ENCODE measurements at regions not wholly inside any gene's neighbourhood (a gene's known extent, or its start where the extent isn't known, plus 50 kb on each side); places are given as distances from the start of the nearest gene placed in this dataset.
"Not testable (repeated sequence)": the region's sequence is repeated elsewhere in the genome, so short reads cannot be mapped to it uniquely, and the experiment has no call there.

DNA sequence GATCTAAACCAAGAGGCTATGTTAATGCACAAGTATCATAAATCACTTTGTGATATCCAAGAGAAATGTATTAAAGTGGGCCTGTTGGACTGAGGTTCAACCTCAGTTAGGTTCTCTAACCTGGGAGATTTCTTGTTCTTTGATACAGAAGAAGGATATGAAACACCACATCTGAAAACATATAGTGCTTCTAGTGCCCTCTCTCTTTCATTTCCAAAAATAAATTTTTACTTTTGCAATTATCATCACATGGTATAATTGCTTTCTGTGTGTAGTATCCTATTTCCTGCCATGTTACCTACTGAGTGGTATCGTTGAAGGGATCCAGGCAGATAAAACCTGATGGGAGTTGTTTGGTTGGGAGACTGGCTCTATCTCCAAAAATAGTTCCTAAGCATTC is 264.9 kb downstream of the CCER1 start:
- DNase-seq (ENCODE audit: low read depth): no peak

DNA sequence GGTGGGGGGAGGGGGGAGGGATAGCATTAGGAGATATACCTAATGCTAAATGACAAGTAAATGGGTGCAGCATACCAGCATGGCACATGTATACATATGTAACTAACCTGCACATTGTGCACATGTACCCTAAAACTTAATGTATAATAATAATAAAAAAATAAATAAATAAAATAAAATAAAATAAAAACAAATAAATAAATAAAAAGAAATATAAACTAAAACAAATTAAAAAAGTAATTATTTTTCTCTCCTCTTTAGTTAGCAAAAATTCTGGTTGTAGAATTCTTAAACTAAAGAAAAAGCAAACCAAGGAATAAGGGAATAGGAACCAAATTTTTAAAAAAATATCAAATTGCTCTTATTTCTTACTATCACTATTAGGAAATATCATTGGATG is 267.3 kb downstream of the CCER1 start:
- not testable (repeated sequence) for DNase-seq (ENCODE audit: low read depth)

DNA sequence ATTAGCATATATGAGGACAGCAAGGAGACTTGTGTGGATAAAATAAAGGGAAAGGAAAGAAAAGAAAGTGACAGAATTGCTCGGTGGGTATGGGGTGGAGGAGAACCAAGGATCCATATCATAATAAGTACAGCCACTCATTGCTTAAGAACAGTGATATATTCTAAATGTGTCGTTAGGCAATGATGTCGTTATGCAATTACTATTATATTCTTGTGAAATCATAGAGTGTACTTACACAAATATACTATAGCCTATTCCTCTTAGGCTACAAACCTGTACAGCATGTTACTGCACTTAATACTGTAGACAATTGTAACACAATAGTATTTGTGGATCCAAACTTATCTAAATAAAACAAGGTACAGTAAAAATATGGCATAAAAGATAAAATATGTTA is 271.1 kb downstream of the CCER1 start:
- DNase-seq (ENCODE audit: low read depth): no peak

DNA sequence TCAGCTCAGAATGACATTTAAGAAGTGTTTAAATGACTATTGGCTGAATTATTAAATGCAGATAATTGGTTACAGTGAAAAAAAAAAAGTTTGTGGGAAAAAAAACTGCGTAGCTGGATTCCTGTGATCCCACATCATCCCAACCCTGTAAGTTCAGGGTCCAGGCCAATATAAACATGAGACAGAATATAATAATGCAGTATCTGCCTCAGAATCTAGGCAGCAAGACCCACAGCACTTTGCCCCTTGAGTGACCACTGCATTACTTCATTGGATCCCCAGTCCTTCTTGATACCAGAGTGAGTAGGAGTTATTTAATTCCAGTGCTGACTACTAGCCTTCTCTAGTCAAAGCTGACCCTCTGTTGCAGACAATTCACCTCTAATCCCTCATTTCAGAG is 272.6 kb downstream of the CCER1 start:
- no peak for DNase-seq (ENCODE audit: low read depth)

DNA sequence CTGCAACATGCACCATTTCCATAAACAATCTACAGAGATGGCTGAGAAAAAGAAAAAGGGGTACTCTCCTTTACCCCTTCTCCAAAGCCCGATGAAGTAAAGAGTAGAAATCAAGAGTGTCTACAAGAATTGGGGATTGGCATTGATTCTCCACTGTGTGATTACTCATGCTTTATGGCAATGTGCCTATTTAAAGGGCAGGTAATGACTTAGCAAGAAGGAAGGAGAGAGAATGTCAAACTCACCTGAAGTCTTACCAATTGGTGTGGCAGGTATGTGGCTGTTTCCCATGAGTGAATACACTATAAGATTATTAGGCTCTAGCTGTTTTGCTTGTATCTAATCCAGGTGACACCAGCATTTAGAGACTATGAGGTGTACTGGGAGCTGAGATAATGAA is 275.3 kb downstream of the CCER1 start:
- no peak for DNase-seq (ENCODE audit: low read depth)

DNA sequence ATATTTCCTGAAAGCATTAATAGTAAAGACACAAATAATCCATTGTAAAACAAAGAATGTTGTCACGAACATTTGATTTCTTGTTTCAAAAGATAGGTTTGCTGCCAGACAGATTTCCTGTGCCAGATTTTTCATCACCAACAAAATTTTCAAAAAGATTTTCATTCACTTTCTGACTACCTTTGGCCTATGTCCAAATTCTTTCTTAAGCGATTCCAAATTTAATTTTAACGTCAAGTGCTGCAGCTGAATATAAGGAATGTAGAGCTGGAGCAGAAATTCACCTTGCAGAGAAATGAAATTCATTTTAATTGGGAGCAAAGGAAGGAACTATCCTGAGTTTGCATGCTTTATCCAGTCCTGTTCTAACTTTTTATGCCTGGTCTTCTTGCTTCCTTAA is 277.4 kb downstream of the CCER1 start:
- DNase-seq (ENCODE audit: low read depth): no peak

DNA sequence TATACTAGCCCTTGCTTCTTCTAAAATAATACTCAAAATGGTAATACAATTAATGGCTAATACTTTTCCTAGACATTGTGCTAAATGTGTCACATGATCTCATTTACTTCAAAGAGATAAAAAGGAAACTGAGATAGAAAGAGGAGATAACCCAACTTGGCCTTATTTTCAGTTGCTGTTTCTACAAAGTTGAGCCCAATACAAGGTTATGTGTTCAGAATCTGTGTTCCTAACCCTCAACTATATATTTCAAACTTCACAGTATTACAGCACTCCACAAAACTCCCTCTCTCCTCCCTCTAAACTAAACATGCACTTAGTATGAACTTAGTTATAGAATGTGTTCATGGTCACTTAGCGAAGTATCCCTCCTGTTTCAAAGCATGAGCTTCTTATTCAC is 277.9 kb downstream of the CCER1 start:
- DNase-seq (ENCODE audit: low read depth): no peak

DNA sequence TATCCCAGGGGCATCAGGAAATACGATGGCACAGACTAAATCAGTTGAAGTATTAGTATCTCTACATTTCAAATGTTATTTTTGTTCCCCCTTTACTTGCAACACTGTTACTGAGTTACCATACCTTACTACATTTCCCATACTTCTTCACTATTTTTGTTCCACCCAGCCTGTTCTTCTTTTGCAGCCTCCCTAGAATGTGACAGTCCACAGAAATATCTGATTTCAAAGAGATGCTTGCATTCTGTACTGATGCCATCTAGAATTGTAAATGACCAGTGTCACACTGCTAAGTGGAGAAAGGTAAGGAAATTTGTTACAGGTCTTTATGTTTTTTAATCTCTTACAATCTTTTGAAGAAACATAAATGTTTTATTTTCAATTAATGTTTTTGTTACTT is 279.9 kb downstream of the CCER1 start:
- no peak for DNase-seq (ENCODE audit: low read depth)

DNA sequence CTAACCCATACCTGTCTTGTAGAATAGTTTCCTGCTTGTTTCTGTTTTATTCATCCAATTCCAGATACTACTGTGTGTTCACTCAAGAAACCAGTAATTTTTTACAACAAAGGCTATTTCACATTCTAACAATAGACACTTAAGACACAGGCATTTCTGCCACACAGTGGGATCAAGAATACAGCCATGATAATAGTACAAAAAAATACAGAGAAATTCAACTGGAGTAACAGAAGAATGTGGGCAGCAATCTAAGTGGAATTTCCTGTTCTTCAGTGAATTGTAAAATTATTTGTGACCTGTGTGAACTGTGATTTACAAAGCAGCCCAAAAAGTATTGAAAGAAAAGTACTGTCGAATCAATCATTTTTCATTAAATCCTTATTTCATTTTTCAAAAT is 282.9 kb downstream of the CCER1 start:
- no peak for DNase-seq (ENCODE audit: low read depth)

DNA sequence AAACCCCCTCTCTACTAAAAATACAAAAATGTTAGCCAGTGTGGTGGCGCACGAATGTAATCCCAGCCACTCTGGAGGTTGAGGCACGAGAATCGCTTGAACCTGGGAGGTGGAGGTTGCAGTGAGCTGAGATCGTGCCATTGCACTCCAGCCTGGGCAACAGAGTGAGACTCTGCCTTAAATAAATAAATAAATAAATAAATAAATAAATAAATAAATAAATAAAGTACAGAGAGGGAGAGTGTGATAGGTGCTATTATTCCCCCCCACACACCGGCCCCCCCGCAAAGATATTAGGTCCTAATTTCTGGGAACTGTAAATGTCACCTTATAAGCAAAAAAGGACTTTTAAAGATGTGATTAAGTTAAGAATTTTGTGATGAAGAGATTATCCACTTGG is 291.0 kb downstream of the CCER1 start:
- DNase-seq (ENCODE audit: low read depth): not testable (repeated sequence)

DNA sequence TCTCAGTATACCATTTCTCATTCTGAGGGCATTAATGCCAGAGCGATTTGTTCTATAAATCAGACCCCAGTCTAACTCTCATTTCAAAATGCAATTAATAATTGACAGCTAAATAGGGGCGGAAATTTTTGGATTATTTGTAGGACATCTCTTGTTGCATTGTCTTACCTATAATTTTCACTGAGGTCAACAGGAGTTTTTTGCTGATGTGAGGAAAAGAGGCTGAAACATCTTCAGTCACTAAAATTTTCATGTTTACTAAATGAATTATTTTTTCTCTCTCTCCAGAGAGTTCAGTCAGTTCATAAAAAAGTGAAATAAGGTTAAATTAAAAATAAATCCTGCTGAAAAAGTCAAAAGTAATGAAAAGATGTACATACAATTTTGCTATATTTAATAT is 295.9 kb downstream of the CCER1 start:
- no peak for DNase-seq (ENCODE audit: low read depth)

DNA sequence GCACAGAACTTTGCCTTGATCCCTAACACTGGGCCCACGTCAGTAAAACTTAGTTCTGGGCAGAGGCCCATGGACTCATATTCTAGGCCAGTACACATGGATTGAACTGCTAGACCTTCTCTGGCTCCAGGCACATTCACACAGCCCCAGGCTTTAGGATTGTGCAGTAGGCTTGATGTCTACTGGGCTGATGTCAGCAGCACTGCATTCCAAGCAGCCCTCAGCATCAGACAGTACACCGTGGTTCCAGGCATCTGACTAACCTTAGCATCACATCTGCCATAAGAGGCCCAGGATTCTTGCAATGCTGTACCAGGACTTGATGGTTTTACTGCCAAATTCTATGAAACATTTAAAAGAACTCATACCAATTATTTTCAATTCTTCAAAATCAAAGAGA is 301.9 kb downstream of the CCER1 start:
- no peak for DNase-seq (ENCODE audit: low read depth)

DNA sequence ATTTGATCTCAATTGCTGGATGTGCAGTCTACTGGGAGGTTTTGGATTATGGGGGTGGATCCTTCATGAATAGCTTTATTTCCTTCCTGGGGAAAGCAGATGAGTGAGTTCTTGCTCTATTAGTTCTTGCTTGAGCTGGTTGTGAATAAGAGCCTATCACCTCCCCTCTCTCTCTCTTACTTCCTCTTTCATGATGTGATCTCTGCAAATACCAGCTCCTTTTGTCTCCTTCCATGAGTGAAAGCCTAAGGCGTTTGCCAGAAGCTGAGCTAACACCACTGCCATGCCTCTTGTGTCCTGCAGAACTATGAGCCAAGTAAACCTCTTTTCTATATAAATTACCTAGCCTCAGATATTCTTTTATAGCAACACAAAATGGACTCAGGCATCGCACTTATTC is 302.7 kb downstream of the CCER1 start:
- DNase-seq (ENCODE audit: low read depth): no peak

DNA sequence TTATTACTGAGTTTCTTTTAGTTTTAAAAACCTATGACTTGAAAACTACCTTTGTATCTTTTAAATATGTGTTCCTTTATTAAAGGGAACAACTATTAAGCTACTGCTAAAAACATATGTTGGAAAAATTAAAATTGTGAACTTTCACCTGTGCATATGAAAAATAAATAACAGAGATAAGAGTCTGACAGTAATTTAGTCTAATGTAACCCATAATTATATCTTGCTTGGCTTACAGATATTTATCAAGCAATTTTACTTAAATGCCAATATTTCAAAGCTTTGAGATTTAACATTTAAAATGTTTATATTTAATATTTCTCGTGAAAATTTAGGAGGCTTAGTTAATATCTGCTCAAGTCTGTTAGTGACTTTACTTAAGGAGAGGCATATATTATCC is 309.8 kb downstream of the CCER1 start:
- DNase-seq (ENCODE audit: low read depth): no peak

DNA sequence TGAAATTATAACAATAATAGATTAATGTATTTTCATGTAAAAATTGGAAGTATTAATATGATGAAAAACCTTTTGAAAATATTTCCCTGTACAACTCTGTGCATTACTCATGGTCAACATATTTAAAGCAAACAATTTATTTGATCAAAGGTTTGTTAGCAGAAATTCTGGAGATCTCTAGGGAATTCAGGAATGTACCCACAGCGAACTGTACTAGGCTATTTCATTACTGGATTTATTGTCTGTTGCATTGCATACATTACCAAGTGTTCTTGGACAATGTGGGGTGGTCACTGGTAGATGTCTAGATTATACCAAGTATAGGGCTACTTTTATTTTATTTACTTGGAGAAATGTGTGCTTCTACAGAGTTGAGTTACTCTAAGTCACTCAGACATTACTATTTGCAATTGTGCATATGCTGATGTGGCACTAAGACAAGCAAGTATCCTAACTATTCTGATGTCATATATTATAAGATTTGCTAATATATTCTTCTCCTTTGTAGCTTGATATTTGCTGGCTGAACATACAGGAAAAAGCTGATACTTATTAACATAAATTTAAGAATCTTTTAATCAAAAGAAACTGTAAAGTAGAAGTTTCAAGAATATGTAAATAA is 323.3 kb downstream of the CCER1 start:
- DNase-seq (ENCODE audit: low read depth): no peak

DNA sequence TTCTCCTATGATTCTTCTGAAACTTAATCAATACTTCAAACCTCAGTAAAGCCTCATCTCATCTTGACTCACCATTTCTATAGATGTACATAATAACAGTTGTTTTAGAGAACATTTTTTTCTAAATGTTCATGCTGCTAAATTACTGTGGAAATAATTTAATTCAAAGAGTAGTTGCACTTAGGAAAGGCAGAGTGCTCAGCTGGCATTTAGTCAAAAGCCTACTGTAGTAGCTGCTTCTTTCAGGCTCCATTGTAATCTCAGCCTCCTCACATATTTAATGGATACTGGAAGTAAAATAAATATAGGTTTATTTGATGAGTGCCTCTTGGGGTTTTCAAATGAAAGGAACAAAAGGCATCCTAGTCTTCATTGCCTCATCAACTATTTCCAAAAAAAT is 325.0 kb downstream of the CCER1 start:
- DNase-seq (ENCODE audit: low read depth): no peak

DNA sequence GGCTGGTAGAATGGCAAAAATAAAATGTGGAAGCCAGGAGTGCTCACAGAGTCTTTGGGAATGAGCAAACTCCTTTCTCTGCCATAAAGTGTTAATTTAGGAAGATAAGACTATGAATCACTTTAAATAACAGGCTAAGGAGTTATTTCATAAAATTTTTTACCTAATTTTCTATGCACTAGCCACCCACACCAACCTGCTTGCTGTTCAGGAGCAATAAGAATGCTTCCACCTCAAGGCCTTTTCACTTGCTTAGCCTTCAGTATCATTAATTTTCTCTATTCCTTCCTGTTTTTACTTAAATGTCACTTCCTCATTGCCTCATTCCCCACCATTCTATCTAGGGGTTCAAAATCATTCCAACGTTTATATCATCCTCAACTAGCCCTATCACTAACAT is 326.8 kb downstream of the CCER1 start:
- DNase-seq (ENCODE audit: low read depth): no peak

DNA sequence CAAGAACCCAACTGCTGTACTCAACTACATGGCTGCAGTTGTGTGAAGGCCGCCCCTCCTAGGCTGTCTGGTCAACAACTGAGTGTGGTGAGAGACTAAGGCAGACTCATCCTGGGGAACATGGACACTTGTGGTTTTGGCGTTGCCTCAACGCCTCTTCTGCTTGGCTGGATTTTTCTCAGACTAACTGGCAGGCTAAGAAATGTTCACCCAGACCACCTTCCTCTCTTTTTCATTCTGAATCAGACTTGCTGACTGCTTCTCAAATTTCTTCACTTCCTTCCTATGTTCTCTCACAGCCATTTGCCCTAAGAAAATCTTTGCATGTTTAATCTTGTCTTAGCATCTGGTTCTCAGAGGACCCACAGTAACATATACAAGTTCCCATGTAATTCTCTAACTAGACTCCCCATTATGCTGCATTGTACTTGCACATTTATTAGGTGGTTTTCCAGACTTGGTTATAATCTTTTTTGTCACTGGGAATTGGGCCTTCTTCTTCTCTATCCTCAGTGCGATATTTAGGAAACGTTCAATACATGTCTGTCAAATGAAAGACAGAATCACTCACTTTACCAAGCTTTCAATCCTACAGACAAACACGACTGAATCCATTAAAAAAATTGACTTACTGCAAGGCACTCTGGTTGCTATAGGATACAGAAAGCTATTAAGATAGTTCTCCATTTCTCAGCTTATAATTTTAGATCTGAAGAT is 327.6 kb downstream of the CCER1 start:
- DNase-seq (ENCODE audit: low read depth): no peak

DNA sequence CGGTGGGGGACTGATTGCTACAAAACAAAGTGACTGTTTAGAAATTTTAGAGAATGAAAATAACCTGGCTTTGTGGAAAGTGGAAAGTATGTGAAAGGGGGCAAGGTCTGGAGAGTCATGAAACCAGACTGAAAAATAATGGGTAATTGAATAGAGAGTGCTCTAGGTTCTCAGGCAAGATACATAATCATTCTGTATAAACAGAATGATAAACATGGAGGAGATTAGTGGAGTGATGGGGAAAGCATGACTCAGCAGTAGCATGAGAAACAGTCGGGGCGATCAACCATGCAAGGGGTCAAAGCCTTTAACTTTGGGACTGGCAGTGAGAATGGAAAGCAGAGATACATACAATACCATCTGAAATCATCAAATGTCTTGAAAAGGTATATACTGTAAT is 332.5 kb downstream of the CCER1 start:
- DNase-seq (ENCODE audit: low read depth): no peak

DNA sequence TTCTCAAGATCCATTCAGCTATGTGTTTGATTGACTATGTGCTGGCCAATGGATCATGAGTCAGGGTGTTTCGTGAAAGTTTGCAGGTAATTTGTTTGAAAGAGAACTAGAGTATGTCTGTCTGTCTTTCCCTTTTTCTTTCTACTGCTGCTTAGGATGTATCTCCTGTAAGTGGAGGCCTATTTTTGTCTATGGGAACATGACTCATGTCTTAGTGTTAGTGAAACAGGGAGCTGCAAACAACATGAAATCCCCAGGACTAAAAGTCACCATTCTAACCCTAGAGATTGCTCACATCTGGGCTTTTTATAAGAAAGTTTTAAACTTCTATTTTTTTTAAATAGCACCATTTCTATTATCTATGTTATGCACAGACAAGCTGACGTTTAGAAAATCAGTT is 333.0 kb downstream of the CCER1 start:
- DNase-seq (ENCODE audit: low read depth): no peak

DNA sequence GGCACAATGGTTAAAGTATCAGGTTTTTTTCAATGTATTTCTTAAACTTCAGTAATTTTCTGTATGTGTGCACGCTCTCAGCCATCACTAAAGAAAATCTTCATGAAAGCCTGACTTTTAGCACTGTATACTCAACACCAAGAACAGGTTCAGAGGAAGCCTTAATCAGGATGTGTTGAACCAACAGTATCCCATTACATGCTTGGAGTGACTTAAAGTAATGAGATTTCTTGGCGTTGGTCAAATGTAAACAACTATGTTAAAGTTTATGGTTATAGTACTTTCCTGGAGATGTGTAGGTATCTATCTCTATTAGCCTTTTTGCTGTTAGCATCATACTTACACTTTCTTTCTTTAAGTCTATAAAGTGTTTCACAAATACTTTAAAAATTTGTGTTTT is 335.0 kb downstream of the CCER1 start:
- DNase-seq (ENCODE audit: low read depth): no peak

DNA sequence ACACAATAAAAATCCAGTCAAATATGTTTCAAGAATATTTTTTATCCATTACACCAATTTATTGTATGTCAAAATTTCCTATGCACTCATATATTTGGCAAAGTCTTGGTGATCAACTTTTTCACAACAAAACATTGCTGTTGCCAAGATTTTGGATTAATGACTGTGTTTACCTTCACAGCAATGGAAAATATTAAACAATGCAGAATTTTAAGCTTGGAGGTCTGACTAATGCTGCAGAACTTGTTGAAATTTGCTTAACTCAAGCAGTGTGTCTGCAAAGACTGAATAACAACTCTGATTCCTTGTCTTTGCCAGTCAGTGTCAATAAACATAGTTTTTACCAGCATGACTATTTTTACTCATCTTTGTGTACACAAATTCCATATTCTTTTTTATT is 336.4 kb downstream of the CCER1 start:
- no peak for DNase-seq (ENCODE audit: low read depth)

DNA sequence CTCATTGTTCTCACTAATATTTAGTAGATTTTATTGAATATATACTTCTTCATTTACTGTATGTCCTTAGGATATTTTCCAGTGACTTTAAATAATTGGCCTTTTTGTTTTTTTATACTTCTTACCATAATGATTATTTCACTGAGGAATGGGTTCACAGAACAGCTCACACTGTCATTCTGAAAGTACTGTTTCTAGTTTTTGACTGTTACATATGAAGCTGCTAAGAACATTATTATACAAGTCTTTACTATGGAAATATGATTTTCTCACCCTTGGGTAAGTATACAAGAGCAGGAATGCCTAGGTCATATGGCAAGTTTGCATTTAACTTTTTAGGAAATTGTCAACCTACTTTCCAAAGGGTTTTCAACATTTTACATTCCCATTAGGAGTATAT is 343.1 kb downstream of the CCER1 start:
- DNase-seq (ENCODE audit: low read depth): no peak

DNA sequence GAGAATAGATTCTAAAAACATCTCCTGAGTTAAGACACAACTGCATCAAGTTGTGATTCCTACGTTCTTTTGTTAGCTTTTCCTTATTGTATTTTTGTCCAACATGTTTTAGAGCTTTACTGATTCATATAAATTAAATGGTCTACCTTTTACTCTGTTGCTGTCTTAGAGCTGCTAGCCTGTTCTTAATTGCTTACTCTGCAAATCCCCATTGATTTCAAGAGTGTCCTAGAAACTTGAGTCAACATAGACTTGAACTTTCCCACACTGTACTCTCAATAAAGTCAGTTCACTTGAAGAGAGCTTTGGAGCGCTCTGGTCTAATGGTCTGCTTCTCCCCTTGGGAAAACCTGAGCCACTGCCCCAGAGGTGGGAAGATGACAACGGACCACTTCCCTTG is 343.9 kb downstream of the CCER1 start:
- no peak for DNase-seq (ENCODE audit: low read depth)

Data from stimulated activated CD8-positive, alpha-beta memory T cell treated with anti-CD3 and anti-CD28 coated beads, Interleukin-12 subunit alpha, Interleukin-12 subunit beta, amount 100 ng/mL, for 4 hours (primary cell).